Thymus (tissue), 11 donors: ENCODE measurements at regions not wholly inside any gene's neighbourhood (a gene's known extent, or its start where the extent isn't known, plus 50 kb on each side); places are given as distances from the start of the nearest gene placed in this dataset.

Experiments
- DNase-seq, 9 donors: peaks; one replicate each; pipeline ENCODE4 v3.0.0-alpha.2; 2013; ENCODE audit warnings: low spot score in 9 of 9, low read depth in 6 of 9, missing footprints in 1 of 9
- H3K27ac ChIP-seq, 2 donors: one replicate each; pipeline ENCODE4 v1.5.1; 2013; ENCODE audit warnings: control low read depth in 1 of 2, low read depth in 1 of 2, low read length in 1 of 2, mild to moderate bottlenecking in 1 of 2, moderate library complexity in 1 of 2
- H3K27me3 ChIP-seq, 2 donors: one replicate each; pipeline ENCODE4 v1.5.1; 2013; ENCODE audit warnings: low read length in 1 of 2; ENCODE audit not compliant: control insufficient read depth in 2 of 2, insufficient read depth in 1 of 2
- H3K36me3 ChIP-seq, 2 donors: one replicate each; pipeline ENCODE4 v1.5.1; 2013; ENCODE audit warnings: low read length in 1 of 2, mild to moderate bottlenecking in 1 of 2, moderate library complexity in 1 of 2; ENCODE audit not compliant: control insufficient read depth in 2 of 2, insufficient read depth in 2 of 2
- H3K4me1 ChIP-seq, 2 donors: one replicate each; pipeline ENCODE4 v1.5.1; 2013; ENCODE audit warnings: low read length in 2 of 2; ENCODE audit not compliant: control insufficient read depth in 2 of 2, insufficient read depth in 2 of 2
- H3K4me3 ChIP-seq, 2 donors: one replicate each; pipeline ENCODE4 v1.5.1; 2013; ENCODE audit warnings: low read length in 2 of 2, control low read depth in 1 of 2, mild to moderate bottlenecking in 1 of 2
- H3K9me3 ChIP-seq, 2 donors: one replicate each; pipeline ENCODE4 v1.5.1; 2013; ENCODE audit warnings: low read length in 1 of 2, mild to moderate bottlenecking in 1 of 2; ENCODE audit not compliant: control insufficient read depth in 2 of 2, insufficient read depth in 1 of 2
- WGBS: extraction: QIAGEN DNeasy Blood & Tissue Kit; methylation state at CpG from one replicate; pipeline ENCODE4 v1.1.7; 2013; 5-methylcytosine and 5-hydroxymethylcytosine counted together
- donor health status: healthy.

DNA sequence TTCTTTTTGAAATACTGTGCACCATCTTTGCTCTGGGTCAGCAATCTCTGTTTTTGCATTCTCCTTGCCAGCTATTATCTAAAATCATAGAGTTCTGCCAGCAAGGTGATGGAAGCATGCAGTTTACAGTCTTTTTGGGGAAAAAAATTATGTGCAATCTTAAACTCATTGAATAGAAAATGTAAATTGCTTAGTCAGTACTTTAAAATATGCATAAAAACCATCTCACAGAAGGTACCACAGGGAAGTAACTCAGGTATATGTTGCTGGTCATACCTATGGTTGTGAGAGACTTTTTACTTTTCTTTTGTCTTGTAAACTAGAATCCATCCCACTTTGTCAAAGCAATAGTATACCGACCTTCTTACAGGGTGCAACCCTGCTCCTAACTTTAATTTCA, 469.8 kb upstream of the ANO3 start:
- no peak for DNase-seq
- no peaks in the 10 kb centered on the region for H3K36me3 ChIP-seq
- no peaks in the 10 kb centered on the region for H3K27me3 ChIP-seq
- H3K27ac ChIP-seq, result no peak overlapping the region
- WGBS, result 82% methylated on average over 1 of the region's 1 CpG
- H3K9me3 ChIP-seq, result no peaks in the 10 kb centered on the region
- no peaks in the 10 kb centered on the region for H3K4me1 ChIP-seq
- H3K4me3 ChIP-seq, result no peak overlapping the region

- 60% methylated on average over 3 of the region's 3 CpGs for WGBS
Measured at GRCh38 chr11:25863986-25864385, 467.9 kb upstream of the ANO3 start.

DNA sequence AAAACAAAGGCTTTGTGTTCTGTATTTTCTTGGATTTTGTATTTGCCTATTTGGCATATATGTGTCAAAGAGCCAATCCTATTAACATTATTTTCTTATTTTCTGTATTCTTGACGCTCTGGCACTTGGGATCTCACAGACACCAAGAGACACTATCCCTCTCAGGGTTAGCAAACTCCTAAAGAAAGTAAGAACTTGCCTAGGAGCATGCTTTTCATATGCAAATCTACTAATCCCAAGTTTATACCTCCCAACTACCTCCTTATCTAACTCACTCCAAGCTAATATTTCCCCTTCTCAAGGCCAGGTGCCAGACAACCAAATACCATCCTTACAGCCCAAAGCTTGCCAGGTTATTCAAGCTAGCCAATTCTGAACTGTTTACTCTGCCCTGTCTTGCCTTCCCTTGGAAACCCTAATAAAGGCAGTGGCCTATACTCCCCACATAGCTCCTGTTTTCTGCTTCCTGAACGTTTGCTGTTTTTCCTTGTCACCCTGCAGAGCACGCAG, 455.4 kb upstream of the ANO3 start:
- no peak for DNase-seq
- no peaks in the 10 kb centered on the region for H3K9me3 ChIP-seq
- 69% methylated on average over 3 of the region's 3 CpGs for WGBS
- H3K27ac ChIP-seq, result no peak overlapping the region
- H3K36me3 ChIP-seq, result no peaks in the 10 kb centered on the region
- no peak overlapping the region for H3K4me3 ChIP-seq
- no peaks in the 10 kb centered on the region for H3K27me3 ChIP-seq
- no peaks in the 10 kb centered on the region for H3K4me1 ChIP-seq

More at GRCh38 chr11:25863986-25864385, 467.9 kb upstream of the ANO3 start:
- no peaks in the 10 kb centered on the region for H3K9me3 ChIP-seq
- H3K4me3 ChIP-seq, result no peak overlapping the region
- no peaks in the 10 kb centered on the region for H3K36me3 ChIP-seq
- H3K4me1 ChIP-seq, result no peaks in the 10 kb centered on the region
- no peaks in the 10 kb centered on the region for H3K27me3 ChIP-seq
- no peak for DNase-seq
- H3K27ac ChIP-seq, result no peak overlapping the region

DNA sequence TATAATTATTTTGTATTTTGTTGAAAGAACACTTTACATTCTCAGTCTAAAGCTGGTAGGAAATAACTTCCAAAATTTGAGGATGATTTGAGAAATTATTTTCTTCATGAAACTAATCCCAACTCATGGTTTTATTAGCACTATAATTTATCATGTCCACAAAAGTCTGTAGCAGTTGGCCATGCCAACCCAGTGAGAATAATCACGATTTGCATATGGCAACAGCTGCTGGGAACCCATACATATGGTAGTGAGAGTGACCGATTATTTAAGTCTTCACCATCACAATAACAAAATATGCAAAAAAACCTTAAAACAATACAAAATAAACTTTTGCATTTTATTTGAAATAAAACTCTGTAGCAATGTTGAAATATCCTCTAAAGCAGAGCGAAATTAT, 445.9 kb upstream of the ANO3 start:
- Histone ChIP-seq H3K4me1 (no peaks in the 10 kb centered on the region), H3K36me3 (no peaks in the 10 kb centered on the region), H3K4me3 (no peak overlapping the region), H3K27me3 (no peaks in the 10 kb centered on the region), H3K9me3 (no peaks in the 10 kb centered on the region), H3K27ac (no peak overlapping the region)
- 90% methylated on average over 3 of the region's 3 CpGs for WGBS
- DNase-seq, result no peak

GRCh38 chr11:25890626-25891260, 441.2 kb upstream of the ANO3 start:
- Histone ChIP-seq H3K4me1 (no peaks in the 10 kb centered on the region), H3K27ac (no peak overlapping the region), H3K9me3 (peaks cover 0 to 3% of the 10 kb centered on the region in 2 donors), H3K36me3 (no peaks in the 10 kb centered on the region), H3K27me3 (no peaks in the 10 kb centered on the region), H3K4me3 (no peak overlapping the region)
- no peak for DNase-seq
- 55% methylated on average over 3 of the region's 3 CpGs for WGBS

GRCh38 chr11:25891960-25892359, 440.0 kb upstream of the ANO3 start:
- Histone ChIP-seq H3K4me3 (no peak overlapping the region), H3K36me3 (no peaks in the 10 kb centered on the region), H3K27me3 (no peaks in the 10 kb centered on the region), H3K9me3 (peaks cover 0 to 3% of the 10 kb centered on the region in 2 donors), H3K4me1 (no peaks in the 10 kb centered on the region), H3K27ac (no peak overlapping the region)
- DNase-seq, result no peak
- WGBS, result 96% methylated on average over 1 of the region's 1 CpG

GRCh38 chr11:25899617-25900160, 432.2 kb upstream of the ANO3 start:
- no peaks in the 10 kb centered on the region for H3K36me3 ChIP-seq
- H3K27me3 ChIP-seq, result no peaks in the 10 kb centered on the region
- DNase-seq, result no peak
- WGBS, result 88% methylated on average over 3 of the region's 3 CpGs
- H3K4me1 ChIP-seq, result no peaks in the 10 kb centered on the region
- no peaks in the 10 kb centered on the region for H3K9me3 ChIP-seq
- no peak overlapping the region for H3K4me3 ChIP-seq
- no peak overlapping the region for H3K27ac ChIP-seq

GRCh38 chr11:25900814-25901213, 431.1 kb upstream of the ANO3 start:
- Histone ChIP-seq H3K4me1 (no peaks in the 10 kb centered on the region), H3K36me3 (no peaks in the 10 kb centered on the region), H3K4me3 (no peak overlapping the region), H3K27me3 (no peaks in the 10 kb centered on the region), H3K9me3 (no peaks in the 10 kb centered on the region), H3K27ac (no peak overlapping the region)
- 97% methylated on average over 4 of the region's 4 CpGs for WGBS
- no peak for DNase-seq

DNA sequence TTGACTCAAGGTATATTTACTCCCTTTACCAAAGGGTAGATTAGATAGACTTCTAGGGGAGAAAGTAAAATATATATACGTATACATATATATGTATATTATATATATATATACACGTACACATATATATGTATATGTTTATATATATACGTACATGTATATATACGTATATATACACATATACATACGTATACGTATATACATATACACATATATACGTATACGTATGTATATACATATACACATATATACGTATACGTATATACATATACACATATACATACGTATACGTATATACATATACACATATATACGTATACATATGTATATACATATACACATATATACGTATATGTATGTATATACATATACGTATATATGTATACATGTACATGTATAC, 430.5 kb upstream of the ANO3 start:
- Histone ChIP-seq H3K27ac (no peak overlapping the region), H3K27me3 (no peaks in the 10 kb centered on the region), H3K4me3 (no peak overlapping the region), H3K36me3 (no peaks in the 10 kb centered on the region), H3K9me3 (no peaks in the 10 kb centered on the region), H3K4me1 (no peaks in the 10 kb centered on the region)
- DNase-seq, result no peak
- WGBS, result 95% methylated on average over 15 of the region's 15 CpGs
